ENCODE measurements at regions not wholly inside any gene's neighbourhood (a gene's known extent, or its start where the extent isn't known, plus 50 kb on each side); places are given as distances from the start of the nearest gene placed in this dataset.

- no peak overlapping the region for H3K4me3 Mint-ChIP-seq (ENCODE audit: unreplicated experiment)
- H3K4me1 Mint-ChIP-seq (ENCODE audit: low read depth) = peaks cover 3% of the 10 kb centered on the region
- no peaks in the 10 kb centered on the region for H3K27me3 Mint-ChIP-seq (ENCODE audit: low read depth)
- DNase-seq (ENCODE audit: low spot score) = no peak
- TF ChIP-seq CTCF (IDR thresholded peaks at IDR 0.05) = no peak
- no peak overlapping the region for H3K27ac Mint-ChIP-seq (ENCODE audit: unreplicated experiment)
- no peaks in the 10 kb centered on the region for H3K36me3 Mint-ChIP-seq (ENCODE audit: low read depth)
- no peaks in the 10 kb centered on the region for H3K9me3 Mint-ChIP-seq (ENCODE audit: low read depth)
These were observed 737.9 kb downstream of the MECOM start for GRCh38 chr3:168925568-168925967.

- no peaks in the 10 kb centered on the region for H3K9me3 Mint-ChIP-seq (ENCODE audit: low read depth)
- TF ChIP-seq CTCF (IDR thresholded peaks at IDR 0.05) = no peak
- no peak overlapping the region for H3K4me3 Mint-ChIP-seq (ENCODE audit: unreplicated experiment)
- H3K27me3 Mint-ChIP-seq (ENCODE audit: low read depth) = no peaks in the 10 kb centered on the region
- no peak for DNase-seq (ENCODE audit: low spot score)
- H3K27ac Mint-ChIP-seq (ENCODE audit: unreplicated experiment) = no peak overlapping the region
- H3K36me3 Mint-ChIP-seq (ENCODE audit: low read depth) = no peaks in the 10 kb centered on the region
- peaks cover 6% of the 10 kb centered on the region for H3K4me1 Mint-ChIP-seq (ENCODE audit: low read depth)
These were observed 748.9 kb downstream of the MECOM start for GRCh38 chr3:168914662-168915061.

GRCh38 chr3:168909260-168909659 is 754.3 kb downstream of the MECOM start:
- no peak overlapping the region for H3K4me3 Mint-ChIP-seq (ENCODE audit: unreplicated experiment)
- TF ChIP-seq CTCF (IDR thresholded peaks at IDR 0.05) = no peak
- no peaks in the 10 kb centered on the region for H3K27me3 Mint-ChIP-seq (ENCODE audit: low read depth)
- no peak overlapping the region for H3K27ac Mint-ChIP-seq (ENCODE audit: unreplicated experiment)
- no peaks in the 10 kb centered on the region for H3K36me3 Mint-ChIP-seq (ENCODE audit: low read depth)
- H3K9me3 Mint-ChIP-seq (ENCODE audit: low read depth) = no peaks in the 10 kb centered on the region
- DNase-seq (ENCODE audit: low spot score) = no peak
- H3K4me1 Mint-ChIP-seq (ENCODE audit: low read depth) = peaks cover under 1% of the 10 kb centered on the region

GRCh38 chr3:168895419-168895818 is 768.1 kb downstream of the MECOM start:
- DNase-seq (ENCODE audit: low spot score) = no peak
- H3K27me3 Mint-ChIP-seq (ENCODE audit: low read depth) = no peaks in the 10 kb centered on the region
- no peak overlapping the region for H3K4me3 Mint-ChIP-seq (ENCODE audit: unreplicated experiment)
- H3K4me1 Mint-ChIP-seq (ENCODE audit: low read depth) = no peaks in the 10 kb centered on the region
- H3K36me3 Mint-ChIP-seq (ENCODE audit: low read depth) = peaks cover 2% of the 10 kb centered on the region
- TF ChIP-seq CTCF (IDR thresholded peaks at IDR 0.05) = no peak
- H3K9me3 Mint-ChIP-seq (ENCODE audit: low read depth) = peaks cover 12% of the 10 kb centered on the region
- H3K27ac Mint-ChIP-seq (ENCODE audit: unreplicated experiment) = no peak overlapping the region

GRCh38 chr3:168894214-168894613 is 769.3 kb downstream of the MECOM start:
- H3K27me3 Mint-ChIP-seq (ENCODE audit: low read depth) = no peaks in the 10 kb centered on the region
- TF ChIP-seq CTCF (IDR thresholded peaks at IDR 0.05) = no peak
- H3K36me3 Mint-ChIP-seq (ENCODE audit: low read depth) = peaks cover 2% of the 10 kb centered on the region
- DNase-seq (ENCODE audit: low spot score) = no peak
- H3K4me1 Mint-ChIP-seq (ENCODE audit: low read depth) = no peaks in the 10 kb centered on the region
- H3K27ac Mint-ChIP-seq (ENCODE audit: unreplicated experiment) = no peak overlapping the region
- no peak overlapping the region for H3K4me3 Mint-ChIP-seq (ENCODE audit: unreplicated experiment)
- H3K9me3 Mint-ChIP-seq (ENCODE audit: low read depth) = peaks cover 12% of the 10 kb centered on the region
